ENCODE measurements at regions not wholly inside any gene's neighbourhood (a gene's known extent, or its start where the extent isn't known, plus 50 kb on each side); places are given as distances from the start of the nearest gene placed in this dataset.

- Histone ChIP-seq H3K27me3 (no peaks in the 10 kb centered on the region), H3K4me3 (no peak overlapping the region), H3K4me1 (no peaks in the 10 kb centered on the region), H3K9me3 (no peaks in the 10 kb centered on the region), H3K27ac (no peak overlapping the region), H3K36me3 (no peaks in the 10 kb centered on the region)
- TF ChIP-seq CTCF (IDR thresholded peaks at IDR 0.05) = no peak
- no peak for TF ChIP-seq POLR2A (IDR thresholded peaks at IDR 0.05)
- no peak for DNase-seq
These were observed 491.9 kb downstream of the SIPA1L2 start for GRCh38 chr1:232138044-232138443.

GRCh38 chr1:232137066-232137465 is 492.9 kb downstream of the SIPA1L2 start:
- Histone ChIP-seq H3K27ac (no peak overlapping the region), H3K36me3 (no peaks in the 10 kb centered on the region), H3K27me3 (no peaks in the 10 kb centered on the region), H3K9me3 (no peaks in the 10 kb centered on the region), H3K4me1 (no peaks in the 10 kb centered on the region), H3K4me3 (no peak overlapping the region)
- DNase-seq = no peak
- TF ChIP-seq CTCF (IDR thresholded peaks at IDR 0.05) (no peak), POLR2A (IDR thresholded peaks at IDR 0.05) (no peak)

GRCh38 chr1:232136136-232136535 is 493.8 kb downstream of the SIPA1L2 start:
- Histone ChIP-seq H3K4me3 (no peak overlapping the region), H3K4me1 (no peaks in the 10 kb centered on the region), H3K36me3 (no peaks in the 10 kb centered on the region), H3K27me3 (no peaks in the 10 kb centered on the region), H3K9me3 (no peaks in the 10 kb centered on the region), H3K27ac (no peak overlapping the region)
- DNase-seq = no peak
- TF ChIP-seq POLR2A (IDR thresholded peaks at IDR 0.05) = no peak
- no peak for TF ChIP-seq CTCF (IDR thresholded peaks at IDR 0.05)

- H3K36me3 ChIP-seq = no peaks in the 10 kb centered on the region
- H3K4me3 ChIP-seq = no peak overlapping the region
- TF ChIP-seq POLR2A (IDR thresholded peaks at IDR 0.05) (no peak), CTCF (IDR thresholded peaks at IDR 0.05) (no peak)
- H3K27ac ChIP-seq = no peak overlapping the region
- H3K9me3 ChIP-seq = no peaks in the 10 kb centered on the region
- no peaks in the 10 kb centered on the region for H3K4me1 ChIP-seq
- DNase-seq = no peak
- H3K27me3 ChIP-seq = no peaks in the 10 kb centered on the region
These were observed 495.6 kb downstream of the SIPA1L2 start for GRCh38 chr1:232134365-232134764.

- Histone ChIP-seq H3K36me3 (no peaks in the 10 kb centered on the region), H3K4me1 (no peaks in the 10 kb centered on the region), H3K27ac (no peak overlapping the region), H3K27me3 (no peaks in the 10 kb centered on the region), H3K9me3 (no peaks in the 10 kb centered on the region), H3K4me3 (no peak overlapping the region)
- TF ChIP-seq POLR2A (IDR thresholded peaks at IDR 0.05) (no peak), CTCF (IDR thresholded peaks at IDR 0.05) (no peak)
- no peak for DNase-seq
These were observed 497.4 kb downstream of the SIPA1L2 start for GRCh38 chr1:232132572-232132971.

- TF ChIP-seq POLR2A (IDR thresholded peaks at IDR 0.05) = no peak
- no peak for TF ChIP-seq CTCF (IDR thresholded peaks at IDR 0.05)
These were observed 498.1 kb downstream of the SIPA1L2 start for GRCh38 chr1:232131715-232132391.

More at GRCh38 chr1:232131715-232132391, 498.1 kb downstream of the SIPA1L2 start:
- Histone ChIP-seq H3K36me3 (no peaks in the 10 kb centered on the region), H3K4me3 (no peak overlapping the region), H3K27me3 (no peaks in the 10 kb centered on the region), H3K27ac (no peak overlapping the region), H3K9me3 (no peaks in the 10 kb centered on the region), H3K4me1 (no peaks in the 10 kb centered on the region)
- no peak for DNase-seq

Data from Peyer's patch (tissue), 4 donors.